ENCODE measurements at regions not wholly inside any gene's neighbourhood (a gene's known extent, or its start where the extent isn't known, plus 50 kb on each side); places are given as distances from the start of the nearest gene placed in this dataset.

GRCh38 chr5:164553851-164554250, 1048.4 kb downstream of the MAT2B start:
- DNase-seq: peak; percentile 62

DNA sequence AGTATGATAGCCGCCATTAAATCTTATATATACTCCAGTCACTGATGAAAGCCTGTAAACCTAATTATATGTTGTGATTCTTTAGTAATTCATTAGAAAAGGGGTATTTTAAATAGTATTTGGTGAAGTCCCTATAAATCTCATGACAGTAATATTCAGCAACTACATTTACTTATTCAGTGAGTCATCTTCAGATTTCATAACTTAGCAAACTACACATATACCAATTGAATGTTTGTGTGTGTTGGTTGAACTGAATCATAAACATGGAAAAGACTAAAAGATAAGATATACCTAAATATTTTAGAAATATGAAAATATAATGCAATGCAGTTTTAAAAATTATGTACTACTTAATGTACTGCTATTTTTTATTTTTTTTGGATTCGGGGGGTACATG, 1050.4 kb downstream of the MAT2B start:
- no peak for DNase-seq

GRCh38 chr5:164560216-164560615, 1054.8 kb downstream of the MAT2B start:
- DNase-seq: no peak

GRCh38 chr5:164561933-164562872, 1056.8 kb downstream of the MAT2B start:
- no peak for DNase-seq

DNA sequence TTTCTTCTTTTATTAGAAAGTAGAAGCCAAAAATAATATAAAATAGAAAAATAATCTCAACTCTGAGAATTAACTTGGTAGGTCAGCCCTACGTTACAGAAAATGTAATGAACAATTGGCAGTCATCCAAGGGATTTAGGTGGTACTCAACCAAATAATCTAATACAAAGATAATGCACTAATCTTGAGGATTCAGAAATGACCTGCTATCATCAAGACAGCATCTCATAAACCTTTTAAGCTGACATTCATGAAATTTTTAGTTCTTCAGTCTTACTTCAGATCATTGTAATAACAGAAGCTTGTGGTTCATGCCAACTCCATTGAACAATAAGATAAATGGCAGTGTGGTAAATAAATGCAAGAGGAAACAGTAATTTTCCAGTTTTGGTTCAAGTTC, 1058.0 kb downstream of the MAT2B start:
- DNase-seq: no peak

- DNase-seq: no peak
Observed at GRCh38 chr5:164573397-164573796, 1068.0 kb downstream of the MAT2B start.

- DNase-seq: no peak
Observed at GRCh38 chr5:164577201-164577600, 1071.8 kb downstream of the MAT2B start.

GRCh38 chr5:164577742-164578141, 1072.3 kb downstream of the MAT2B start:
- DNase-seq: no peak

DNA sequence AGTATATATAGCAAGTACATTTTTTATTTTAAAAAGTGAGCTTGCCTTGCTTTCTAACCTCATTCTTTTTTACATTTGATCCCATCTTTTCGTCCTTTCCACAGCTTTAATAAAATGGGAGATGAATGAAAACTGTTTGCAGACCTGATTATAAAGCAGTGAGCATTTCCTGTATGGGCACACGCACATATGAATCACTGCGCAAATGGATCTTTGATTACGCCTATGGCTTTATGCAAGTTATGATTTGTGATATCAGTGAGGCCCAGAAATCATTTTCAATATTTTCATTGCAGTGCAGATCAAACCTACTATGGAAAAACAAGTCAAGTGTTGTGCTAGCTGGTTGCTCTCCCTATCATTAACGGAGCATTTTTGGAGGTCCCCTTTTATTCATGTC, 1073.0 kb downstream of the MAT2B start:
- DNase-seq: no peak

- peak; percentile 15 for DNase-seq
Observed at GRCh38 chr5:164578911-164579310, 1073.5 kb downstream of the MAT2B start.

DNA sequence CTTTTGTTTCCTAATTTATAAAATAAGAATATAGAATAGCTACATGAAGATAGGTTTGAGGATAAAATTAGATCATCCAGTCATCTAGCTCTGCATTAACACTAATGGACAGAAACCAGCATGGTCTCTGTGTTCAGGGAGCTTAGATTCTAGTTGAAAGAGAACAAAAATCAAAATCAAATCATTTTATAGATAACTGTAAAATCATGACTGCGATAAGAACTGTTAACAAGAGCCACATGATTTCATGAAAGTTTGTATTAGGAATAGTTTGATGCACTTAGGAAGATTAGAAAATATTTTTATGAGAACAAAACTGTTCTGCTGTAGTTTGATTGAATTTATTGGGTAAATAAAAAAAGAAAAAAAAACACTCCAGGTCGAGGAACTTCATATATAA, 1074.7 kb downstream of the MAT2B start:
- DNase-seq: no peak

- DNase-seq: no peak
Observed at GRCh38 chr5:164581889-164582288, 1076.5 kb downstream of the MAT2B start.

GRCh38 chr5:164593982-164594381, 1088.6 kb downstream of the MAT2B start:
- DNase-seq: no peak

DNA sequence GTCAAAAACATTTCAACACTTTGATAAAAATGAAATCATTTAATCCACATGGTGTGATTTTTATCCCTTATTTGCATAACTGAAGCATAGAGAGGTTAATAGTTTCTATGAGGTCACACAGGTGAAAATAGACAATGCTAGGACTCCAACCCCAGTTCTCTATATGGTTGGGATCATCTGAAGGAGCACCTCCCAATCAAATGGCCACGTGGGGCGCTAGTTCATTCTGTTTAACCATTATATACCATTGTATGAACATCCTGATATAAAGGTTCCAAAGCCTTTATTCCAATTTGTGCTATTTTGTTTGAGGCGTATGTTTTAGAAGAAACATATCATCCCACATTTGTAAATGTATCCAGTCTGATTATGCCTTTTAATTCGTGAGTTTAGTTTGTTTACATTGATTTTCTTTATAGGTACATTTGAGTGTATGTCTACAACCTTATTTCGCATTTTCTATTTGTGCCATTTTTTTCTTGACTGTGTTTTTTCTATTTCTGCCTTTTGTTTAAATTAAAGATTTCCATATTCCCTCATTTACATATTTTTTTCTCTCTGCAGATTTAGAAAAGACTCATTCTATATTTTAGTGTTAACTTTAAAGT, 1092.0 kb downstream of the MAT2B start:
- DNase-seq: no peak

GRCh38 chr5:164600274-164600673, 1094.9 kb downstream of the MAT2B start:
- no peak for DNase-seq

- DNase-seq: no peak
Observed at GRCh38 chr5:164600929-164601535, 1095.6 kb downstream of the MAT2B start.

GRCh38 chr5:164608507-164608906, 1103.1 kb downstream of the MAT2B start:
- no peak for DNase-seq

DNA sequence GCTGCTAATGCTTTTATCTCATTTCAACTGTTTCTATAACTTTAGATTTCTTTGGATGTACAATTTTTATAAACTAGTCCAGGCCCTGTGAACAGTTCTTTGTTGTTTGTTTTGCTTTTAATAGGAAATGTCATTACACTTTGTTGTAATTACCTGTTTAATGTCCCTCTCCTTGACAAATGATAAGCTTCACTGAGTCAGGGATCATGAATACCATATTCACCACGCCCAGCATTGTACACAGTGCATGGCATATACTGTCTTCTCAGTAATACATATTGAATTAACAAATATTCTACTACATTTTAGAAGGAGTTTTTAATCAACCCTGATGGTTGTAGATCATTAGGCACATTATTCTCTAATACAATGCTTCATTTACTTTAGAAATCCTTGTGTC, 1105.0 kb downstream of the MAT2B start:
- DNase-seq: no peak

DNA sequence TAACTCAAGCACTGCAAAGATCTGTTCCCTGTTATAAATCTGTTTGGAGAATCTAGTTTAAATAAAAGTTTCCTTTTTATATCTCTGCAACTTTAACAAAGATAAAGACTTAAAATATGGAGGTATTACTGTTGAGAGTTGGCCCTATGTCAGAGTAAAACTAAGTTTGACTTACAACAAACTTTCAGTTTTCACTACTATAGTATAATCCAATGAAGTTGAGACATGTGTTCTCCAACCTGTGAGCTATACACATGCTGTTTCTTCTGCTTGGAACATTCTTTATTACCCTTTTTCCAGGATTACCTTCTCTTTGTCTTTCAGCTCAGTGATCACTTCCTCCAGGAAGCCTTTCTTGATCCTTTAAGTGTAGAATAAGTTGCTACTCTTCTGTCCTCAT, 1109.3 kb downstream of the MAT2B start:
- DNase-seq: no peak

GRCh38 chr5:164617290-164617689, 1111.9 kb downstream of the MAT2B start:
- no peak for DNase-seq

- no peak for DNase-seq
Observed at GRCh38 chr5:164627021-164627420, 1121.6 kb downstream of the MAT2B start.

GRCh38 chr5:164636456-164636855, 1131.0 kb downstream of the MAT2B start:
- peak; percentile 3 for DNase-seq

- DNase-seq: no peak
Observed at GRCh38 chr5:164637931-164638521, 1132.6 kb downstream of the MAT2B start.

- no peak for DNase-seq
Observed at GRCh38 chr5:164649266-164649665, 1143.8 kb downstream of the MAT2B start.
